ENCODE measurements at regions not wholly inside any gene's neighbourhood (a gene's known extent, or its start where the extent isn't known, plus 50 kb on each side); places are given as distances from the start of the nearest gene placed in this dataset.
"Not testable (repeated sequence)": the region's sequence is repeated elsewhere in the genome, so short reads cannot be mapped to it uniquely, and the experiment has no call there.

DNA sequence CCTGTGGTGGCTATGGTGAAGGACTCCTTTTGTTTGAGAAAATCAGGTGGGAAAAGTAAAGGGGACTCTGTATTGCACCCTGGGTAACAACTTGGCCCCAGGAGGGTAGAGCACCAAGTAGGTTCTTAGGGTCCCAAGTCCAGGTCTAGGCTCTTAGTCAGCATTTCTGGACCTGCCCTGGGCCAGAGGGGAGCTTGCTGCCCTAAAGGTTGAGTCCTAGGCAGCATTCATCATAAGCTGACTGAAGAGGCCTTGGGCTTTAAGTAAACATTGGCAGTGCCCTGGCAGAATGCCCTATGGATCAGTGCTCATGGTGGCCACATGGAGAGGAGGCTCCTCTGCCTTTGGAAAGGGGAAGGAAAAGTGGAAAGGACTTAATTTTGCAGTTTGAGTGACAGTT is 268.5 kb upstream of the CTNNB1 start:
- H3K36me3 ChIP-seq (ENCODE audit: insufficient read depth in 1 of 2, low read depth in 1 of 2): no peaks in the 10 kb centered on the region
- DNase-seq: no peak
- no peaks in the 10 kb centered on the region for H3K27me3 ChIP-seq (ENCODE audit: insufficient read depth in 3 of 3, low read length in 2 of 3)
- TF ChIP-seq, protein P1, sequence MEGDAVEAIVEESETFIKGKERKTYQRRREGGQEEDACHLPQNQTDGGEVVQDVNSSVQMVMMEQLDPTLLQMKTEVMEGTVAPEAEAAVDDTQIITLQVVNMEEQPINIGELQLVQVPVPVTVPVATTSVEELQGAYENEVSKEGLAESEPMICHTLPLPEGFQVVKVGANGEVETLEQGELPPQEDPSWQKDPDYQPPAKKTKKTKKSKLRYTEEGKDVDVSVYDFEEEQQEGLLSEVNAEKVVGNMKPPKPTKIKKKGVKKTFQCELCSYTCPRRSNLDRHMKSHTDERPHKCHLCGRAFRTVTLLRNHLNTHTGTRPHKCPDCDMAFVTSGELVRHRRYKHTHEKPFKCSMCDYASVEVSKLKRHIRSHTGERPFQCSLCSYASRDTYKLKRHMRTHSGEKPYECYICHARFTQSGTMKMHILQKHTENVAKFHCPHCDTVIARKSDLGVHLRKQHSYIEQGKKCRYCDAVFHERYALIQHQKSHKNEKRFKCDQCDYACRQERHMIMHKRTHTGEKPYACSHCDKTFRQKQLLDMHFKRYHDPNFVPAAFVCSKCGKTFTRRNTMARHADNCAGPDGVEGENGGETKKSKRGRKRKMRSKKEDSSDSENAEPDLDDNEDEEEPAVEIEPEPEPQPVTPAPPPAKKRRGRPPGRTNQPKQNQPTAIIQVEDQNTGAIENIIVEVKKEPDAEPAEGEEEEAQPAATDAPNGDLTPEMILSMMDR (IDR thresholded peaks at IDR 0.05): no peak
- intact Hi-C loops (cut with DNase I): no loop called here
- no peak overlapping the region for H3K27ac ChIP-seq
- no peaks in the 10 kb centered on the region for H3K9me3 ChIP-seq
- no peak overlapping the region for H3K4me3 ChIP-seq
- ATAC-seq: no peak
- no peaks in the 10 kb centered on the region for H3K4me1 ChIP-seq

- no peaks in the 10 kb centered on the region for H3K9me3 ChIP-seq
- TF ChIP-seq, protein P1 (IDR thresholded peaks at IDR 0.05): no peak
- no peak overlapping the region for H3K27ac ChIP-seq
- H3K4me3 ChIP-seq: no peak overlapping the region
- no peaks in the 10 kb centered on the region for H3K27me3 ChIP-seq (ENCODE audit: insufficient read depth in 3 of 3, low read length in 2 of 3)
- no peaks in the 10 kb centered on the region for H3K4me1 ChIP-seq
- ATAC-seq (no peak), DNase-seq (no peak)
- WGBS, 3 donors: 33 to 57% (median 45%) methylated on average over 3 of the region's 3 CpGs
- no peaks in the 10 kb centered on the region for H3K36me3 ChIP-seq (ENCODE audit: insufficient read depth in 1 of 2, low read depth in 1 of 2)
- intact Hi-C loops (cut with DNase I): no loop called here
Measured at GRCh38 chr3:40938591-40938990, 260.7 kb upstream of the CTNNB1 start.

DNA sequence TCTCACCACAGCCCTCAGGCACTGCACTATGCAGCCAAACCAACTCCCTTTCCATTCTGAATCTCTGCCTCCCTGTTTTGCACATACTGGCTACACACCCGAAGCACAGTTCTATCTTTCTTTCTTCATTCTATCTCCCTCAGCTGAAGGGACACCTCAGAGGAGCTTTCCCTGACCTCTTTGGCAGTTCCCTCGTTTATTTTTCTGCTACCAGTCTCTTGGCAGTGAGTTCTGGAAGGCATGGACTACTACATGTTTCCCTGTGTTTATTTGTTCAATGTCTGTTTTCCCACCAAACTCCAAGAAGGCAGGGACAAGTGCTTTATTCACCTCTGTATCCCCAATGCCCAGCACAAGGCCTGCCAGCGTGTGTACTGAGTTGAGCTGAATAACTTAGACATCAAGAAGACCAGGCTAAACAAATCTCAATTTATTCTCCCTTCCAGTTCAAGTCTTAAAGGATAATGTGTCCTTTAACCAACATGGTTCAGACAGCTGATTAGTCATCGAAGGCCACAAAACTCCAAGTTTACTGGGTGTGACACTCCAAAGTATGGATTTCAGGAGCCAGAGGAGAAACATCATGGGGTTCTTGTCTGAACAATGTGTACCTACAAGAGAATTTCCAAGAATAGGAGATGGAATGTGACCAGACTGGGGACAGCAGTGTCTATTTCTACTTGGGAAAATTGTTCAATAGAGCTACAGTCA is 260.1 kb upstream of the CTNNB1 start:
- Histone ChIP-seq H3K4me3 (no peak overlapping the region), H3K27me3 (ENCODE audit: insufficient read depth in 3 of 3, low read length in 2 of 3) (no peaks in the 10 kb centered on the region), H3K27ac (no peak overlapping the region), H3K9me3 (no peaks in the 10 kb centered on the region), H3K36me3 (ENCODE audit: insufficient read depth in 1 of 2, low read depth in 1 of 2) (no peaks in the 10 kb centered on the region), H3K4me1 (no peaks in the 10 kb centered on the region)
- TF ChIP-seq, protein P1 (IDR thresholded peaks at IDR 0.05): no peak
- intact Hi-C loops (cut with DNase I): no loop called here
- 27 to 42% (median 32%) methylated on average over 4 of the region's 4 CpGs for WGBS, 3 donors
- DNase-seq: peak in 1 of 2 donors; percentile 23
- ATAC-seq: peak in 3 of 4 donors; percentile 50 to 67 (median 61)

DNA sequence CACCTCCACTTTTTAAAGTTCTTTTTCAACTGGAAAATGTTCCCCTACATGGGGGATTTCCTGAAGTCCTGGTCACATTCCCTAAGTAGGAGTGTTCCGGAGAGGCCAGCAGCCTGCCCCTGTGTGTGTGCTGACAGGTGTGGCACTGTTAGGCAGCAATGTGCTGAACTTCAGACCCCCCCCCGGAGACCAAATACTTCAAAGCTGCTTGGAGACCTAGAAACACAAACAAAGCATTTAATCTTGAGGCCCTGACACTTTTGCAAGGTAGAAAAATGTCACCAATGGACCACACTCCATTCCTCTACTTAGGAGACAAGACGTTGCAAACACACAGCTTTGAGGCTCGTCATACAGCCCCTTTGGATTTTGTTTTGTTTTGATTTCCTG is 259.6 kb upstream of the CTNNB1 start:
- ATAC-seq (peak in 2 of 4 donors; percentile 22 to 27), DNase-seq (no peak)
- Histone ChIP-seq H3K9me3 (no peaks in the 10 kb centered on the region), H3K4me1 (no peaks in the 10 kb centered on the region), H3K4me3 (no peak overlapping the region), H3K36me3 (ENCODE audit: insufficient read depth in 1 of 2, low read depth in 1 of 2) (no peaks in the 10 kb centered on the region), H3K27ac (no peak overlapping the region), H3K27me3 (ENCODE audit: insufficient read depth in 3 of 3, low read length in 2 of 3) (no peaks in the 10 kb centered on the region)
- 40 to 46% (median 46%) methylated on average over 4 of the region's 4 CpGs for WGBS, 3 donors
- TF ChIP-seq, protein P1 (IDR thresholded peaks at IDR 0.05): no peak
- intact Hi-C loops (cut with DNase I): no loop called here

DNA sequence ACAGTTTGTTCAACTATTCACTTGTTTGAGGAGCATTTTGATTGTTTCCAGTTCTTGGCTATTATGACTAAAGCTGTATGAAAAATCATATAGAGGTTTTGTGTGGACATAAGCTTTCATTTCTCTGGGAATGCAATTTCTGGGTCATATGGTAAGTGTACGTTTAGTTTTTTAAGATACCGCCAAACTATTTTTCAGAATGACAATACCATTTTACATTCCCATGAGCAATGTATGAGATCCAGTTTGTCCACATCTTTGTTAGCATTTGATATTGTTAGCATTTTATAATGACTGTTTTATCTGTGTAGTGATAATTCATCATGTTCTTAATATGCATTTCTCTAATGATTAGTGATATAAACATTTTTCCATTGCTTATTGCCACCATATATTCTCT is 258.7 kb upstream of the CTNNB1 start:
- intact Hi-C loops (cut with DNase I): no loop called here
- DNase-seq: no peak
- Histone ChIP-seq H3K27me3 (ENCODE audit: insufficient read depth in 3 of 3, low read length in 2 of 3) (no peaks in the 10 kb centered on the region), H3K9me3 (no peaks in the 10 kb centered on the region), H3K4me3 (no peak overlapping the region), H3K36me3 (ENCODE audit: insufficient read depth in 1 of 2, low read depth in 1 of 2) (no peaks in the 10 kb centered on the region), H3K27ac (no peak overlapping the region), H3K4me1 (no peaks in the 10 kb centered on the region)
- WGBS, 3 donors: 88 to 95% (median 92%) methylated on average over 2 of the region's 2 CpGs
- TF ChIP-seq, protein P1 (IDR thresholded peaks at IDR 0.05): no peak
- no peak for ATAC-seq

DNA sequence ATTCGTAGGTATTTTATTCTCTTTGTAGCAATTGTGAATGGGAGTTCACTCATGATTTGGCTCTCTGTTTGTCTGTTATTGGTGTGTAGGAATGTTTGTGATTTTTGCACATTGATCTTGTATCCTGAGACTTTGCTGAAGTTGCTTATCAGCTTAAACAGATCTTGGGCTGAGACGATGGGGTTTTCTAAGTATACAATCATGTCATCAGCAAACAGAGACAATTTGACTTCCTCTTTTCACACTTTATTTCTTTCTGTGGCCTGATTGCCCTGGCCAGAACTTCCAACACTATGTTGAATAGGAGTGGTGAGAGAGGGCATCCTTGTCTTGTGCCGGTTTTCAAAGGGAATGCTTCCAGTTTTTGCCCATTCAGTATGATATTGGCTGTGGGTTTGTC is 252.3 kb upstream of the CTNNB1 start:
- ATAC-seq; H3K4me3 ChIP-seq; H3K36me3 ChIP-seq (ENCODE audit: insufficient read depth in 1 of 2, low read depth in 1 of 2); H3K4me1 ChIP-seq; DNase-seq; H3K27me3 ChIP-seq (ENCODE audit: insufficient read depth in 3 of 3, low read length in 2 of 3); intact Hi-C loops (cut with DNase I); H3K9me3 ChIP-seq; H3K27ac ChIP-seq: not testable (repeated sequence)
- 77 to 92% (median 89%) methylated on average over 3 of the region's 3 CpGs for WGBS, 3 donors

DNA sequence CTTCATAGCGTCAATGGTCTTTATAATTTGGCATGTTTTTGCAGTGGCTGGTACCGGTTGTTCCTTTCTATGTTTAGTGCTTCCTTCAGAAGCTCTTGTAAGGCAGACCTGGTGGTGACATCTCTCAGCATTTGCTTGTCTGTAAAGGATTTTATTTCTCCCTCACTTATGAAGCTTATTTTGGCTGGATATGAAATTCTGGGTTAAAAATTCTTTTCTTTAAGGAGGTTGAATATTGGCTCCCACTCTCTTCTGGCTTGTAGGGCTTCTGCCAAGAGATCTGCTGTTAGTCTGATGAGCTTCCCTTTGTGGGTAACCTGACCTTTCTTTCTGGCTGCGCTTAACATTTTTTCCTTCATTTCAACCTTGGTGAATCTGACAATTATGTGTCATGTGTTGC is 250.0 kb upstream of the CTNNB1 start:
- DNase-seq; H3K4me3 ChIP-seq; H3K36me3 ChIP-seq (ENCODE audit: insufficient read depth in 1 of 2, low read depth in 1 of 2); intact Hi-C loops (cut with DNase I); H3K27me3 ChIP-seq (ENCODE audit: insufficient read depth in 3 of 3, low read length in 2 of 3); H3K27ac ChIP-seq; ATAC-seq; H3K4me1 ChIP-seq: not testable (repeated sequence)
- WGBS, 3 donors: 53 to 74% (median 67%) methylated on average over 3 of the region's 3 CpGs
- H3K9me3 ChIP-seq: peaks cover 12% of the 10 kb centered on the region
